WTC11 (cell line): ENCODE measurements at regions not wholly inside any gene's neighbourhood (a gene's known extent, or its start where the extent isn't known, plus 50 kb on each side); places are given as distances from the start of the nearest gene placed in this dataset.
"Not testable (repeated sequence)": the region's sequence is repeated elsewhere in the genome, so short reads cannot be mapped to it uniquely, and the experiment has no call there.

Experiments
- ATAC-seq: fragments of 200-7000 bp; cut with Tn5 transposase; 2 replicates; pipeline ENCODE4 v1.10.0; 2021; ENCODE audit warnings: mild to moderate bottlenecking, moderate library complexity
- CTCF ChIA-PET: fragments of 300-600 bp; sonication (Branson Sonifier 250); formaldehyde crosslinking; loops from one replicate; lab custom pipeline; 2021; ENCODE audit warnings: antibody characterized with exemption; lab: Charles Lee
- POLR2A ChIA-PET: fragments of 350-600 bp; sonication (Branson Sonifier 250); formaldehyde crosslinking; loops from one replicate; lab custom pipeline; 2021; ENCODE audit warnings: antibody characterized with exemption; lab: Charles Lee
- DNase-seq: peaks from one replicate; pipeline ENCODE4 v3.0.0; 2021; ENCODE audit warnings: low spot score
- H3K27ac Mint-ChIP-seq: 2 replicates; pipeline ENCODE4 v1.8.0; 2021; ENCODE audit warnings: mixed read lengths
- H3K27me3 Mint-ChIP-seq: 2 replicates; pipeline ENCODE4 v1.8.0; 2021; ENCODE audit warnings: low read depth, mild to moderate bottlenecking, moderate library complexity, mixed read lengths
- H3K36me3 Mint-ChIP-seq: 2 replicates; pipeline ENCODE4 v1.8.0; 2021; ENCODE audit warnings: mixed read lengths
- H3K4me1 Mint-ChIP-seq: 2 replicates; pipeline ENCODE4 v1.8.0; 2022; ENCODE audit warnings: mixed read lengths
- H3K4me3 Mint-ChIP-seq: 2 replicates; pipeline ENCODE4 v1.8.0; 2021; ENCODE audit warnings: mild to moderate bottlenecking, moderate library complexity, mixed read lengths
- H3K9me3 Mint-ChIP-seq: 2 replicates; pipeline ENCODE4 v1.8.0; 2021; ENCODE audit warnings: mixed read lengths
- AFF4 ChIP-seq: sonication (generic); formaldehyde crosslinking; IDR thresholded peaks from 2 replicates; pipeline ENCODE4 v1.8.1; 2023; ENCODE audit warnings: mild to moderate bottlenecking, missing genetic modification reagents, borderline replicate concordance
- ATF3 ChIP-seq: sonication (generic); formaldehyde crosslinking; conservative IDR thresholded peaks from 2 replicates; pipeline ENCODE4 v1.8.1; 2022; ENCODE audit warnings: mild to moderate bottlenecking, missing genetic modification reagents
- HMGXB4 ChIP-seq: sonication (generic); formaldehyde crosslinking; IDR thresholded peaks from 2 replicates; pipeline ENCODE4 v1.8.1; 2023; ENCODE audit warnings: mild to moderate bottlenecking, moderate library complexity, missing genetic modification reagents
- MYBL2 ChIP-seq: sonication (generic); formaldehyde crosslinking; IDR thresholded peaks from 2 replicates; pipeline ENCODE4 v1.8.1; 2023; ENCODE audit warnings: mild to moderate bottlenecking, moderate library complexity, missing genetic modification reagents
- NFE2L1 ChIP-seq: sonication (generic); formaldehyde crosslinking; IDR thresholded peaks from 2 replicates; pipeline ENCODE4 v1.8.1; 2023; ENCODE audit warnings: missing genetic modification reagents
- PRDM15 ChIP-seq: sonication (generic); formaldehyde crosslinking; IDR thresholded peaks from 2 replicates; pipeline ENCODE4 v1.8.0; 2022; ENCODE audit warnings: missing genetic modification reagents
- ZNF263 ChIP-seq: sonication (generic); formaldehyde crosslinking; IDR thresholded peaks from 2 replicates; pipeline ENCODE4 v1.8.1; 2022; ENCODE audit warnings: low read depth, mild to moderate bottlenecking, moderate library complexity, missing genetic modification reagents
- ZNF416 ChIP-seq: fragments of 250-450 bp; sonication (Bioruptor Pico); IDR thresholded peaks from 2 replicates; pipeline ENCODE4 v1.9.0; 2021; ENCODE audit warnings: mild to moderate bottlenecking, inconsistent platforms
- TF ChIP-seq, protein P1 (sequence below): fragments of 200-600 bp; IDR thresholded peaks from 2 replicates; pipeline ENCODE4 v1.8.0; 2022; ENCODE audit warnings: antibody characterized with exemption
- TF ChIP-seq, protein P2 (sequence below): sonication (generic); formaldehyde crosslinking; conservative IDR thresholded peaks from 2 replicates; pipeline ENCODE4 v1.8.1; 2023; ENCODE audit warnings: mild to moderate bottlenecking, low read depth, missing genetic modification reagents, moderate library complexity

GRCh38 chr3:16708285-16708684 is 103.1 kb upstream of the DAZL start:
- DNase-seq (no peak), ATAC-seq (no peak)
- H3K9me3 Mint-ChIP-seq: peaks cover 44% of the 10 kb centered on the region
- H3K36me3 Mint-ChIP-seq: peaks cover 27% of the 10 kb centered on the region
- peaks cover 3% of the 10 kb centered on the region for H3K27me3 Mint-ChIP-seq
- H3K4me1 Mint-ChIP-seq: no peaks in the 10 kb centered on the region
- no peak overlapping the region for H3K4me3 Mint-ChIP-seq
- no peak overlapping the region for H3K27ac Mint-ChIP-seq
- TF ChIP-seq, protein P1, sequence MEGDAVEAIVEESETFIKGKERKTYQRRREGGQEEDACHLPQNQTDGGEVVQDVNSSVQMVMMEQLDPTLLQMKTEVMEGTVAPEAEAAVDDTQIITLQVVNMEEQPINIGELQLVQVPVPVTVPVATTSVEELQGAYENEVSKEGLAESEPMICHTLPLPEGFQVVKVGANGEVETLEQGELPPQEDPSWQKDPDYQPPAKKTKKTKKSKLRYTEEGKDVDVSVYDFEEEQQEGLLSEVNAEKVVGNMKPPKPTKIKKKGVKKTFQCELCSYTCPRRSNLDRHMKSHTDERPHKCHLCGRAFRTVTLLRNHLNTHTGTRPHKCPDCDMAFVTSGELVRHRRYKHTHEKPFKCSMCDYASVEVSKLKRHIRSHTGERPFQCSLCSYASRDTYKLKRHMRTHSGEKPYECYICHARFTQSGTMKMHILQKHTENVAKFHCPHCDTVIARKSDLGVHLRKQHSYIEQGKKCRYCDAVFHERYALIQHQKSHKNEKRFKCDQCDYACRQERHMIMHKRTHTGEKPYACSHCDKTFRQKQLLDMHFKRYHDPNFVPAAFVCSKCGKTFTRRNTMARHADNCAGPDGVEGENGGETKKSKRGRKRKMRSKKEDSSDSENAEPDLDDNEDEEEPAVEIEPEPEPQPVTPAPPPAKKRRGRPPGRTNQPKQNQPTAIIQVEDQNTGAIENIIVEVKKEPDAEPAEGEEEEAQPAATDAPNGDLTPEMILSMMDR: no peak
- TF ChIP-seq PRDM15 (CRISPR knock-in tag) (no peak), AFF4 (CRISPR knock-in tag) (no peak), HMGXB4 (CRISPR knock-in tag) (no peak), ZNF263 (no peak), ATF3 (CRISPR knock-in tag) (no peak), ZNF416 (CRISPR knock-in tag) (no peak), NFE2L1 (CRISPR knock-in tag) (no peak), MYBL2 (CRISPR knock-in tag) (no peak)
- TF ChIP-seq, protein P2, sequence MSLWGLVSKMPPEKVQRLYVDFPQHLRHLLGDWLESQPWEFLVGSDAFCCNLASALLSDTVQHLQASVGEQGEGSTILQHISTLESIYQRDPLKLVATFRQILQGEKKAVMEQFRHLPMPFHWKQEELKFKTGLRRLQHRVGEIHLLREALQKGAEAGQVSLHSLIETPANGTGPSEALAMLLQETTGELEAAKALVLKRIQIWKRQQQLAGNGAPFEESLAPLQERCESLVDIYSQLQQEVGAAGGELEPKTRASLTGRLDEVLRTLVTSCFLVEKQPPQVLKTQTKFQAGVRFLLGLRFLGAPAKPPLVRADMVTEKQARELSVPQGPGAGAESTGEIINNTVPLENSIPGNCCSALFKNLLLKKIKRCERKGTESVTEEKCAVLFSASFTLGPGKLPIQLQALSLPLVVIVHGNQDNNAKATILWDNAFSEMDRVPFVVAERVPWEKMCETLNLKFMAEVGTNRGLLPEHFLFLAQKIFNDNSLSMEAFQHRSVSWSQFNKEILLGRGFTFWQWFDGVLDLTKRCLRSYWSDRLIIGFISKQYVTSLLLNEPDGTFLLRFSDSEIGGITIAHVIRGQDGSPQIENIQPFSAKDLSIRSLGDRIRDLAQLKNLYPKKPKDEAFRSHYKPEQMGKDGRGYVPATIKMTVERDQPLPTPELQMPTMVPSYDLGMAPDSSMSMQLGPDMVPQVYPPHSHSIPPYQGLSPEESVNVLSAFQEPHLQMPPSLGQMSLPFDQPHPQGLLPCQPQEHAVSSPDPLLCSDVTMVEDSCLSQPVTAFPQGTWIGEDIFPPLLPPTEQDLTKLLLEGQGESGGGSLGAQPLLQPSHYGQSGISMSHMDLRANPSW: no peak
- CTCF ChIA-PET: no interaction called here
- POLR2A ChIA-PET: no interaction called here

DNA sequence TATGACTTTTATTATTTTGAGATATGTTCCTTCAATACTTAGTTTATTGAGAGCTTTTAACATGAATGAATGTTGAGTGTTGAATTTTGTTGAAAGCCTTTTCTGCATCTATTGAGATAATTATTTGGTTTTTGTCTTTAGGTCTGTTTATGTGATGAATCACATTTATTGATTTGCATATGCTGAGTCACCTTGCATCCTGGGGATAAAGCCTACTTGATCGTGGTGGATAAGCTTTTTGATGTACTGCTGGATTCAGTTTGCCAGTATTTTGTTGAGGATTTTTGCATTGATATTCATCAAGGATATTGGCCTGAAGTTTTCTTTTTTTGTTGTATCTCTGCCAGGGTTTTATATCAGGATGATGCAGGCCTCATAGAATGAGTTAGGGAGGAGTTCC is 106.5 kb upstream of the DAZL start:
- Mint-ChIP-seq H3K36me3 (peaks cover 44% of the 10 kb centered on the region), H3K9me3 (peaks cover 68% of the 10 kb centered on the region)
- H3K27ac Mint-ChIP-seq, DNase-seq, CTCF ChIA-PET, H3K27me3 Mint-ChIP-seq, ATAC-seq, H3K4me3 Mint-ChIP-seq, H3K4me1 Mint-ChIP-seq, POLR2A ChIA-PET: not testable (repeated sequence)
